Urinary bladder (tissue), 3 donors: ENCODE measurements at regions not wholly inside any gene's neighbourhood (a gene's known extent, or its start where the extent isn't known, plus 50 kb on each side); places are given as distances from the start of the nearest gene placed in this dataset.

Experiments
- DNase-seq: peaks from one replicate; pipeline ENCODE4 v3.0.0-alpha.2; 2015; ENCODE audit errors: extremely low spot score
- H3K27ac ChIP-seq: one replicate; pipeline ENCODE4 v1.5.1; 2013; ENCODE audit warnings: low read depth, mild to moderate bottlenecking, moderate library complexity
- H3K36me3 ChIP-seq: one replicate; pipeline ENCODE4 v1.6.1; 2013; ENCODE audit warnings: mild to moderate bottlenecking, moderate library complexity; ENCODE audit not compliant: insufficient read depth
- H3K4me1 ChIP-seq: one replicate; pipeline ENCODE4 v1.6.1; 2013; ENCODE audit warnings: mild to moderate bottlenecking, moderate library complexity; ENCODE audit not compliant: insufficient read depth
- H3K4me3 ChIP-seq: one replicate; pipeline ENCODE4 v1.5.1; 2013; ENCODE audit warnings: low read depth, low read length
- WGBS: extraction: QIAGEN DNeasy Blood & Tissue Kit; methylation state at CpG from one replicate; pipeline ENCODE4 v1.1.7; 2013; 5-methylcytosine and 5-hydroxymethylcytosine counted together
- donor health status: healthy with polysubstance abuse.
- donor health status: healthy.

DNA sequence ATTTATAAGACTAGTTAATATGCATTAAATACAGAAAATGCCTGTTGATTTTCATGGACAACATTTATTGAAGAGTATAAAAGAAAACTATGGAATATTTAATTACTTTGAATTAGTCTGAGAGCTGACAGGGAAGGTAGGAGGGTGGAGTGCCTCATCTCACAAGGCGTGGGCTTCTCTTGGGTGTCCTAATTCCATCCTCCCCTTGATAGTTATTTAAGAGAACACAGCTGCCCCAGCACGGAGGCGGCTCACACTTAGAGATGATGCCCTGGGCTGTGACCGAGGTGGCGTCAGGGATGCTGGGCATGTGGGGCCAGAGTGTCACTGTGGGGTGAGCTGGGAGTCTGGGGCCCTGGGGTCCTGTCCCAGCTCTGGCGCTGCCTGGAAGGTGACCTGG lies 493.0 kb downstream of the PTPRU start:
- H3K27ac ChIP-seq: no peak overlapping the region
- no peaks in the 10 kb centered on the region for H3K36me3 ChIP-seq
- H3K4me1 ChIP-seq: no peaks in the 10 kb centered on the region
- H3K4me3 ChIP-seq: no peak overlapping the region
- DNase-seq: no peak
- 82% methylated on average over 6 of the region's 6 CpGs for WGBS

DNA sequence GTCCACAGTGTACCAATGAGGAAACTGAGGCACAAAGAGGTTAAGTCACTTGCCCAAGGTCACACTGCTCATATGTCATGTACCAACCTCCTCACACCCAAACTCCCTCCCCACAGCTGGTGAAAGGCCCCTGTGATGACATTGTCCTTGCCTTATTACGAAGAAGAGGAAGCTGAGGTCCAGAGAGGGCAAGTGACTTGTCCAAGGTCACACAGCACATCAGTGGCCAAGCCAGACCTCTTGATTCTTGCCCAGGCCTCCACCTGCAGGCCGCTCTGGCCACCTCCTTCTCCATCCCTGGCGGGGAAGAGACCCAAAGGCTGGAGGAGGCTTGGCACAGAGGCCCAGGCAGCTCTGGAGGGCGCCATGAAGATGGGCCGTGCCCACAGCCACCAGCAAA lies 492.4 kb downstream of the PTPRU start:
- WGBS: 80% methylated on average over 5 of the region's 5 CpGs
- no peak for DNase-seq
- Histone ChIP-seq H3K4me1 (no peaks in the 10 kb centered on the region), H3K4me3 (no peak overlapping the region), H3K27ac (no peak overlapping the region), H3K36me3 (no peaks in the 10 kb centered on the region)

DNA sequence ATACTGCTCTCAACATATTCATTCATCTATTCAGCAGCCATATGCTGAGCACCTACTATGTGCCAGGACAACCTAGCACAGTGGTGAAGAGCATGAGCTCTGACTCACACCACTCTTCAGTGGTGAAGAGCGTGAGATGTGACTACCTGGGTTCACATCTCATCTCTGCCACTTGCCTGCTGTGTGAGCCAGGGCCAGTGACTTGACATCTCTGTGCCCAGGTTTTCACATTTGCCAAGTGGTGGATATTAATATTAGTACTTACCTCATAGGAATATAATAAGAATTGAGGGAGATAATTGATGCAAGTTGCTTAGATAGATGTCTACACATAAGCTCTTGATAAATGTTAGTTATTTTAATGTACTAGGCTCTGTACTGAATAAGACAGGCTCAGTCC lies 488.9 kb downstream of the PTPRU start:
- Histone ChIP-seq H3K4me3 (no peak overlapping the region), H3K36me3 (no peaks in the 10 kb centered on the region), H3K4me1 (no peaks in the 10 kb centered on the region), H3K27ac (no peak overlapping the region)
- DNase-seq: no peak
- 90% methylated on average over 1 of the region's 1 CpG for WGBS

DNA sequence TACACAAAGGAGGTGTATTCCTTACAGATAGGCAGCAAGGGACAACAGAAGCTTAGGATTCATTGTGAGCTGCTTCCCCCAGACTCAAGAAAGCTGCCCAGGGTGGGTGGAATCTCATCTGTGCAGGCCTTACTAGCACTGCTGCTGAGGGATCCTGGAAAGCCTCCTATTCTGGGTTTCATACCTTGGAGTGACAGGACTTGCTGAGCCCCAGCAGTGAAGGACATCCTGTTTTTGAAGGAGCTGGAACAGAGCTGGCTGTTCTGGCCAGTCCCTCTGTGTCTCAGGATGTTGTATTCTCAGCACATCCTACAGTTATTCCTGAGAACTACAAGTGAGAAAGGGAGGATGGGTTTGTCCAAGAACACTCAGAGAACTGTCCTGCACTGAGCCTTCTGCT lies 486.3 kb downstream of the PTPRU start:
- no peaks in the 10 kb centered on the region for H3K36me3 ChIP-seq
- DNase-seq: no peak
- H3K27ac ChIP-seq: no peak overlapping the region

DNA sequence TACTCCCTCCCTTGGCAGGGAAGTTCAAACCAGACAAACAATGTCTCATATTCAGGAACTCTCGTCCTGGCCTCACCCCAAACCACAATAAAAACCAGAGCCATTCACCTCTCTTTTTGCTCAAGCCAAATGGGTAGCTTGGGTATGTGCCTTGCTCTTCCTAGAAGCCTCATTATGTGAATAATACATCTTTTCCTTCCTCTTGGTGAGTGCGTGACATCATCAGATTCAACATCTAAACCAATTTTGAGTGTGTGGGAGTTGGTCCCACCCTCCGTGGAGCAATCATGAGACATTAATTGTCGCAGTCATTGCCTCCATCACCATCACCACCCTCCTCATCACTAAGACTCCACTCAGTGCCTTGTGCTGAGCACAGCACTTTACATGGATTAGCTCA lies 482.9 kb downstream of the PTPRU start:
- Histone ChIP-seq H3K4me1 (no peaks in the 10 kb centered on the region), H3K27ac (no peak overlapping the region), H3K36me3 (no peaks in the 10 kb centered on the region), H3K4me3 (no peak overlapping the region)
- DNase-seq: no peak
- 59% methylated on average over 4 of the region's 4 CpGs for WGBS

More for the DNA sequence above, 486.3 kb downstream of the PTPRU start:
- H3K4me1 ChIP-seq: no peaks in the 10 kb centered on the region
- H3K4me3 ChIP-seq: no peak overlapping the region

DNA sequence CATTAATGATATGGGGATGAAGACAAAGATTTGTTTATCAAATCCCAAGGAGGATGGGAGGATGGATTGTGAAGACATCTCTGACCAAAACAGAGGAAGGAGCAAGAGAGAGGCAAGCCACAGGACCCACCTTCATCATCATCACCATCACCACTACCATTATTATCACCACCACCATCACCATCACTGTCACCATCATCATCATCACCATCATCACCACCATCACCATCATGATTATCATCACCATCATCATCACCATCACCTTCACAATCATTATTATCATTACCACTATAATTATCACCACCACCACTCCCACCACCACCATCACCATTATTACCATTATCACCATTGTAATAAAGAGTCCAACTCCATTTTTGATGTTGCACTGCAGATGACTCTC lies 482.5 kb downstream of the PTPRU start:
- Histone ChIP-seq H3K27ac (no peak overlapping the region), H3K4me3 (no peak overlapping the region), H3K36me3 (no peaks in the 10 kb centered on the region), H3K4me1 (no peaks in the 10 kb centered on the region)
- DNase-seq: no peak

DNA sequence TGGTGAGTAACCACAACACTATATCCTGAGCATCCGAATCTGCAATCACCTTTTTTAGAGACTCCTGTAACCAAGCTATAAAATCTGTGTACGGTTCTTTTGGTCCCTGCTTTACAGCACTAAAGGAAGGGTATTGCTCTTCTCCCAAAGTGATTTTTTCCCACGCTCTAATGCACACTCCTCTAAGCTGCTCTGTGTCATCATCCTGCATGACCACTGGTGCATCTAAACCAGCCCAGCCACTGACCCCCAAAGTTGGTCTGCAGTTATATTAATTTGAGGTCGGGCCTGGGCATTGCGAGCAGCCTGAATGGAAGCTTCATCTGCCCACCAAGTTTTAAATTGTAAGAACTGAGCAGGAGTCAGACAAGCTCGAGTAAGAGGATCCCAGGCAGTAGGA lies 480.0 kb downstream of the PTPRU start:
- Histone ChIP-seq H3K4me1 (no peaks in the 10 kb centered on the region), H3K36me3 (no peaks in the 10 kb centered on the region), H3K27ac (no peak overlapping the region), H3K4me3 (no peak overlapping the region)
- 72% methylated on average over 6 of the region's 6 CpGs for WGBS
- DNase-seq: no peak

DNA sequence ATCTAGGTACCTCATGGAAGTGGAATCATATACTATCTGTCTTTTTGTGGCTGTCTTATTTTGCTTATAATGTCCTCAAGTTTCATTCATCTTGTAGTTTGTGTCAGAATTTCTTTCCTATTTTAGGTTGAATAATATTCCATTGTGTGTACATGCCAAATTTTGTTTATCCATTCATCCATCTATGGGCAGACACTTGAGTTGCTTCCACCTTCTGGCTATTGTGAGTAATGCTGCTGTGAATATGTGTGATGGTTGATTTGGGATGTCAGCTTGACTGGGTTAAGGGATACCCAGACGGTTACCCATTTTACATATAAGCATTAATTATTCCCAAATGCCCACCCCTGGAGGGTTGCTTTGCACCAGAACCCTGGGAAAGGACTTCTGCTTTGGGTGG lies 477.5 kb downstream of the PTPRU start:
- H3K4me3 ChIP-seq: no peak overlapping the region
- H3K4me1 ChIP-seq: peaks cover 2% of the 10 kb centered on the region
- no peak overlapping the region for H3K27ac ChIP-seq
- no peaks in the 10 kb centered on the region for H3K36me3 ChIP-seq
- 35% methylated on average over 1 of the region's 1 CpG for WGBS
- DNase-seq: no peak

DNA sequence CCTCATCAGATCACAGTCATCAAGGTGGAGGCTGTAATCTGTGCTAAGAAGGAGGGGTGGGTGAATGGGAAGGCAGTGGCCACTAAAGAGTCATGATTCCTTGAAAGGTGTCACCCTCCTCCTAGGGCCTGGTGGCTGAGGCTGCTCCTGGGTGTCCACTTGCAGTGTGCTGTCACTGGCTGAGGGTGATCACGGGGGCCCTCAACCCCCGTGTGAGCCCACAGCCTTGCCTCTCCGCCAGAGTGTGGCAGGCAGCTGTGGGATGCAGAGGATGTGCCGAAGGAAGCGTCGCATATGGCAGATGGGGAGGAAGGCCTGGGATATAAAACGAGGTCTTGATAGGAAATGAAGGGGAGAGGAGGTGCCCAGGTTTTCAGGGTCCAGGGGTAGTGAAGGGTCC lies 476.5 kb downstream of the PTPRU start:
- Histone ChIP-seq H3K4me1 (peaks cover 2% of the 10 kb centered on the region), H3K4me3 (no peak overlapping the region), H3K36me3 (no peaks in the 10 kb centered on the region), H3K27ac (no peak overlapping the region)
- 66% methylated on average over 7 of the region's 7 CpGs for WGBS
- DNase-seq: no peak

DNA sequence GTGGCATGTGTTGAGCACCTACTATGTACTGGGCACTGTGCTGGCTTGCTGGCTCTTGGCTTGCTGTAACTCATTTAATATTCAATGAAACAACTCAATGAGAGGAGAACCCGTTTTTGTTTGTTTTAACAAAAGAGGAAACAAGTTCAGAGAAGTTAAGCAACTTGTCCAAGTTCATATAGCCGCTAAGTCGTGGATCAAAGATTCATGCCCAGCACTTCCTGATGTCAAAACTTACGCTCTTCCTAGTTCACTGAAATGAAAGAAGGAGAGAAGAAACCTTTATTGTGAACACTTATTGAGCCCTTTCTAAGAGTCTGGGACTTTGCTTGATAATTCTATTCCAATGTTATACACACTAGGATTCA lies 475.9 kb downstream of the PTPRU start:
- no peak overlapping the region for H3K27ac ChIP-seq
- H3K36me3 ChIP-seq: no peaks in the 10 kb centered on the region
- 68% methylated on average over 4 of the region's 4 CpGs for WGBS
- no peak for DNase-seq
- H3K4me1 ChIP-seq: peaks cover 2% of the 10 kb centered on the region
- no peak overlapping the region for H3K4me3 ChIP-seq

DNA sequence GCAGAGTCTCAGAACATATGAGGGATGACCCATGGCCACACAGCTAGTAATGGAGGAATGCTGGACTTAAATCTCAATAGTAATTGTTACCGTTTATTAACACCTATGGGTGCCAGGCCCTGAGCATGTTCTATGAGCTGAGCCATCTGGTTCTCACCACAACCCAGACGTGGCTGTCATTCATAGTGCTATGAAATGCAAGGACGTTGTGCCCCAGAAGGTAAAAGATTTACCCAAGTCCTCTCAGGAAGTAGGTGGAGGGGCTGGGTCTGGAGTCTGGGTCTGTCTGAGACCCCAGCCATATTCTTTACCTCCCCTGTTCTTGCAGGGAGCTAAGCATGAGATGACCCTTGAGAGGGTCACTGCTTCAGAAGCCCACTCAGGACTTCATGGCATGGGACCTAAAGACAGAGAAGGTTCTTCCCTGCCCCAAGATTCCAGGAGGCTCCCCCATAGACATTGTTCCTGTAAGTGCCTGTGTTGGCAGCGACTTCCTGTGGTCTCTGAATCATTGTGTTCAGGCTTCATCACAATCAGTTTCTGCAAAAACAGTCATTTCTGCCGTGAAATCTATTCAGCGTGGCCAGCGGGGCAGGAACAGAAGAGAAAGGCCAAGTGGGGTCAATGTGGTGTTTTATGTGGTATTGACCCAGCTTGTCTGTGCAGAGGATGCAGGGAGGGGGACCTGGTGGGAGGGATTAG lies 475.4 kb downstream of the PTPRU start:
- H3K4me3 ChIP-seq: no peak overlapping the region
- peaks cover 2% of the 10 kb centered on the region for H3K4me1 ChIP-seq
- H3K36me3 ChIP-seq: no peaks in the 10 kb centered on the region
- H3K27ac ChIP-seq: no peak overlapping the region
- WGBS: 58% methylated on average over 7 of the region's 7 CpGs
- no peak for DNase-seq

DNA sequence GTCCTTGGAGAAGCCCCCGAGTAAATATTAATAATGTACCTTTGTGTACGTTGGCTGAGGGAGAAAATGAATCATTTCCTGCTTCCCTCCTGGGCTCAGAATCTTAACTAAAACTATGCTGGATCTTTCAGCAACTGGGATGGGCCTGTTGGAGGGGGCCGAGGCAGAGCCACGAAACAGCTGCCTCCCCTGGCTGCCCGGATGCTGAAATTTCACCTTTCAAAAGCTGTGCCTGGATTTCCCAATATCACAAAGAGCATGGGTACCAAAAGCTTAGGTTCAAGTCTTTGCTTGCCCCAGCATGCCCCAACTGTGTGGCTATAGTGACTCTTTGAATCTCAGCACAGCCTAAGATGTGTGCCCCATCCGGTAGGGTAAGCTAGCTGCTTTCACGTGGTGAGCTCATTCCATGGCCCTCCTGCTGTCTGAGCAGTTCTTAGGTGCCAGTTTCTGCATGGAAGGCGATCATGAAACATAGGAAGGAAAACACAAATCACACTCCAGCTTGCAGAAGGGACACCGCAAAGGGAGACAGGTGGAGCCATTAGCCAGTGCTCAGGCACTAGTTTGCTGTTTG lies 473.5 kb downstream of the PTPRU start:
- peak; percentile 69 for DNase-seq
- Histone ChIP-seq H3K4me3 (no peak overlapping the region), H3K36me3 (no peaks in the 10 kb centered on the region), H3K27ac (no peak overlapping the region), H3K4me1 (peaks cover 2% of the 10 kb centered on the region)
- WGBS: 41% methylated on average over 9 of the region's 9 CpGs

DNA sequence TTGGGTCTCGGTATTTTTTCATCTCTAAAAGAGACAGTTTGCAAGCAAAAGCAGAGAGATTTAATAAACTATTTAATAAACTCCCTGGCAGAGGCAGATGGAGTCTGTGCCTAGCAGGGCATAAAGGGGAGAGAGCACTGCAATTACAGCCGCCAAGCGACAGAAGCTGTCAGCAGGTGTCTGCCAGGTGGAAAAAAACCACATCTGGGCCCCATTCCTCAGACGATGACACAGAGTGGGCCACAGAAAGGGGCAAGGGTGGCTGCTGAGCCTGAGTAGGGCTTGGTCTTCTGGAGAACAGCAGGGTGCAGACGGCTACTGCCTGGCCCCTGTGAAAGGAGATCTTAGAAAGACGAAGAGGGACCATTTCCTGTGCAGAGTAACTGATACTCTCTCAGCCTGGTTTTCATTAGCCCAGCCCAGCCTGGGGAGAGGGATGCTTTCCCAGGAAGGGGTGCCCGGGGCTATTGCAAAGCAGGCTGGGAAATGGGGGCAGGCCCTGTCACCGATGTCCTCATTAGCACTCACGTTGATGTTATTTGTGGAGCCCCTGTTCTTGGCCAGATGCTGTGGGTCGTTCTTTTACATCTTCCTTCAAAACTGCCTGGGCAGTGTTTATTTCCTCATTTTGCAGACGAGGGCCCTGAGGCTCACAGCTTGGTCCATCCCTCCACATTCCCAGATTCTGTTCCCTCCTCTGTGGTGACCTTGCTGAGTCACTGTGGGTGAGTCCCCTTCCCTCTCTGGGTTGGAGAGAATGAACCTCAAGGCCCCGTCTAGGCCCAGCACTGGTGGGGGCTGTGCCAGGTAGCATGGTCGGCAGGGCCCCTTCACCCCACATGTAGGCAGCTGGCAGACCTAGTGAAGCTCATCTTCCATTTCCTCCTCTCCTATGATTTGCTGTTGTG lies 472.7 kb downstream of the PTPRU start:
- no peak overlapping the region for H3K4me3 ChIP-seq
- H3K27ac ChIP-seq: no peak overlapping the region
- peaks cover 2% of the 10 kb centered on the region for H3K4me1 ChIP-seq
- no peaks in the 10 kb centered on the region for H3K36me3 ChIP-seq
- DNase-seq: no peak
- 26% methylated on average over 13 of the region's 13 CpGs for WGBS

DNA sequence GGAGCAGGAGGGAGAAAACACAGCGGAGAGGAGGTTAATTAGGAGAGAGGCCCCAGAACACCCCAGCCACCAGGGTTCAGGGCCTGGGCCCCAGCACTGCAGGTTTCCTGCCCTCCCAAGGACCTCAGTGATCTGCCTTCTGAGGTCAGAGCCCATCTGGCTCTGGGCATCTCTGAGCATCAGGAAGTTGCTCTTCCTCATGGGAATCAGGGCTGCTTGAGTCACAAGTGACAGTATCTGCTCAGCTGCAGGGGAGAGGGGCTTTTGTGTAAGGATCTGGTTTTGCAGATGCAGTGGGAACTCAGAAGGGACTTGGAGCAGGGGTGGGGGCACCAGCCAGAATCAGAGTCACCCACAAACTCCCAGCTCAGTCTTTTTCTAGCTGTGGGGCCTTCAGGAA lies 472.1 kb downstream of the PTPRU start:
- Histone ChIP-seq H3K36me3 (no peaks in the 10 kb centered on the region), H3K27ac (no peak overlapping the region), H3K4me3 (no peak overlapping the region), H3K4me1 (peaks cover 2% of the 10 kb centered on the region)
- no peak for DNase-seq
- WGBS: 93% methylated on average over 1 of the region's 1 CpG
